Stomach (tissue), 8 donors: ENCODE measurements at regions not wholly inside any gene's neighbourhood (a gene's known extent, or its start where the extent isn't known, plus 50 kb on each side); places are given as distances from the start of the nearest gene placed in this dataset.

Experiments
- DNase-seq, 2 donors: peaks; one replicate each; pipeline versions ENCODE4 v3.0.0 to v3.0.0-alpha.2; 2013 to 2019
- H3K27ac ChIP-seq, 5 donors: fragments of 200-600 bp in 4 of 5; sonication (generic) in 4 of 5; one replicate each; pipeline ENCODE4 v1.5.1; 2013 to 2019; ENCODE audit warnings: mild to moderate bottlenecking in 1 of 5, moderate library complexity in 1 of 5
- H3K27me3 ChIP-seq, 3 donors: fragments of 200-600 bp; sonication (generic); one replicate each; pipeline ENCODE4 v1.5.1; 2017 to 2019; ENCODE audit warnings: mixed run types in 1 of 3
- H3K36me3 ChIP-seq, 4 donors: fragments of 200-600 bp; sonication (generic); 1 replicate in 3 of 4; 2 replicates in 1 of 4; pipeline ENCODE4 v1.5.1; 2016 to 2019
- H3K4me1 ChIP-seq, 4 donors: fragments of 200-600 bp; sonication (generic); one replicate each; pipeline ENCODE4 v1.5.1; 2016 to 2019
- H3K4me3 ChIP-seq, 4 donors: fragments of 200-600 bp; sonication (generic) in 3 of 4; one replicate each; pipeline ENCODE4 v1.5.1; 2016 to 2019; ENCODE audit warnings: mild to moderate bottlenecking in 1 of 4
- H3K9me3 ChIP-seq, 4 donors: fragments of 200-600 bp; sonication (generic); one replicate each; pipeline ENCODE4 v1.5.1; 2016 to 2019
- CTCF ChIP-seq, 7 experiments: fragments of 450-650 bp in 4 of 7; fragments of 200-600 bp in 3 of 7; sonication (generic) in 3 of 7; IDR thresholded peaks; one replicate each; pipeline ENCODE4 v1.5.1; 2016 to 2019; ENCODE audit warnings: antibody characterized with exemption in 7 of 7, control low read depth in 2 of 7, mild to moderate bottlenecking in 1 of 7
- EP300 ChIP-seq: sonication (generic); formaldehyde crosslinking; IDR thresholded peaks from one replicate; pipeline ENCODE4 v1.6.1; 2017; ENCODE audit warnings: antibody characterized with exemption
- POLR2A ChIP-seq, 4 donors: fragments of 450-650 bp; IDR thresholded peaks; one replicate each; pipeline ENCODE4 v1.6.1; 2016; ENCODE audit warnings: antibody characterized with exemption in 4 of 4, control low read depth in 2 of 4, mild to moderate bottlenecking in 1 of 4, moderate library complexity in 1 of 4
- POLR2AphosphoS5 ChIP-seq, 3 donors: sonication (generic); formaldehyde crosslinking; IDR thresholded peaks; one replicate each; pipeline ENCODE4 v1.6.1; 2016; ENCODE audit warnings: antibody characterized with exemption in 3 of 3
- WGBS, 5 donors: extraction: QIAGEN DNeasy Blood & Tissue Kit in 3 of 5; methylation state at CpG; one replicate each; pipeline versions ENCODE4 v1.1.5 to v1.1.7; 2013 to 2018; 5-methylcytosine and 5-hydroxymethylcytosine counted together
- intact Hi-C: fragments of 100-400 bp; cut with DNase I; formaldehyde crosslinking; loops from one replicate; pipeline ENCODE4 v1.15.1; 2023; ENCODE audit warnings: low total_unique reads
- donor health status: healthy with polysubstance abuse.
- donor health status: Bipolar disorder and iron deficiency.
- donor health status: healthy.

GRCh38 chr5:2214910-2215590, 332.3 kb upstream of the IRX4 start:
- WGBS, 5 donors, result 58 to 72% (median 68%) methylated on average over 12 to 15 of the region's 15 CpGs
- no peak for DNase-seq
- Histone ChIP-seq H3K9me3 (no peaks in the 10 kb centered on the region), H3K27me3 (peaks cover 0 to 14% (median 0%) of the 10 kb centered on the region in 3 donors), H3K4me1 (no peaks in the 10 kb centered on the region), H3K4me3 (no peak overlapping the region), H3K36me3 (no peaks in the 10 kb centered on the region), H3K27ac (no peak overlapping the region)
- intact Hi-C loops, result no loop called here
- TF ChIP-seq CTCF (IDR thresholded peaks at IDR 0.05) (no peak), POLR2AphosphoS5 (IDR thresholded peaks at IDR 0.05) (no peak), EP300 (no peak), POLR2A (IDR thresholded peaks at IDR 0.05) (no peak)

- H3K4me3 ChIP-seq, result no peak overlapping the region
- intact Hi-C loops, result no loop called here
- H3K27me3 ChIP-seq, result peaks cover 0 to 15% (median 0%) of the 10 kb centered on the region in 3 donors
- TF ChIP-seq EP300 (no peak), CTCF (IDR thresholded peaks at IDR 0.05) (no peak), POLR2AphosphoS5 (IDR thresholded peaks at IDR 0.05) (no peak), POLR2A (IDR thresholded peaks at IDR 0.05) (no peak)
- H3K4me1 ChIP-seq, result no peaks in the 10 kb centered on the region
- H3K9me3 ChIP-seq, result no peaks in the 10 kb centered on the region
- WGBS, 5 donors, result 68 to 80% (median 71%) methylated on average over 5 to 10 of the region's 10 CpGs
- H3K36me3 ChIP-seq, result no peaks in the 10 kb centered on the region
- no peak overlapping the region for H3K27ac ChIP-seq
- DNase-seq, result no peak
Measured at GRCh38 chr5:2213121-2213730, 330.5 kb upstream of the IRX4 start.

GRCh38 chr5:2212481-2212880, 329.8 kb upstream of the IRX4 start:
- TF ChIP-seq POLR2AphosphoS5 (IDR thresholded peaks at IDR 0.05) (no peak), EP300 (no peak), POLR2A (IDR thresholded peaks at IDR 0.05) (no peak), CTCF (IDR thresholded peaks at IDR 0.05) (no peak)
- Histone ChIP-seq H3K9me3 (no peaks in the 10 kb centered on the region), H3K27me3 (peaks cover 0 to 21% (median 0%) of the 10 kb centered on the region in 3 donors), H3K4me3 (no peak overlapping the region), H3K36me3 (no peaks in the 10 kb centered on the region), H3K4me1 (no peaks in the 10 kb centered on the region), H3K27ac (no peak overlapping the region)
- 64 to 78% (median 69%) methylated on average over 3 of the region's 3 CpGs for WGBS, 5 donors
- no peak for DNase-seq
- intact Hi-C loops, result no loop called here

- no peak overlapping the region for H3K27ac ChIP-seq
- 45 to 68% (median 54%) methylated on average over 5 of the region's 5 CpGs for WGBS, 5 donors
- H3K9me3 ChIP-seq, result no peaks in the 10 kb centered on the region
- H3K27me3 ChIP-seq, result peaks cover 0 to 17% (median 0%) of the 10 kb centered on the region in 3 donors
- H3K36me3 ChIP-seq, result no peaks in the 10 kb centered on the region
- intact Hi-C loops, result no loop called here
- TF ChIP-seq EP300 (no peak), CTCF (IDR thresholded peaks at IDR 0.05) (no peak), POLR2A (IDR thresholded peaks at IDR 0.05) (no peak), POLR2AphosphoS5 (IDR thresholded peaks at IDR 0.05) (no peak)
- no peak overlapping the region for H3K4me3 ChIP-seq
- H3K4me1 ChIP-seq, result no peaks in the 10 kb centered on the region
- DNase-seq, result no peak
Measured at GRCh38 chr5:2208239-2208544, 325.5 kb upstream of the IRX4 start.
